ENCODE measurements at regions not wholly inside any gene's neighbourhood (a gene's known extent, or its start where the extent isn't known, plus 50 kb on each side); places are given as distances from the start of the nearest gene placed in this dataset.

DNA sequence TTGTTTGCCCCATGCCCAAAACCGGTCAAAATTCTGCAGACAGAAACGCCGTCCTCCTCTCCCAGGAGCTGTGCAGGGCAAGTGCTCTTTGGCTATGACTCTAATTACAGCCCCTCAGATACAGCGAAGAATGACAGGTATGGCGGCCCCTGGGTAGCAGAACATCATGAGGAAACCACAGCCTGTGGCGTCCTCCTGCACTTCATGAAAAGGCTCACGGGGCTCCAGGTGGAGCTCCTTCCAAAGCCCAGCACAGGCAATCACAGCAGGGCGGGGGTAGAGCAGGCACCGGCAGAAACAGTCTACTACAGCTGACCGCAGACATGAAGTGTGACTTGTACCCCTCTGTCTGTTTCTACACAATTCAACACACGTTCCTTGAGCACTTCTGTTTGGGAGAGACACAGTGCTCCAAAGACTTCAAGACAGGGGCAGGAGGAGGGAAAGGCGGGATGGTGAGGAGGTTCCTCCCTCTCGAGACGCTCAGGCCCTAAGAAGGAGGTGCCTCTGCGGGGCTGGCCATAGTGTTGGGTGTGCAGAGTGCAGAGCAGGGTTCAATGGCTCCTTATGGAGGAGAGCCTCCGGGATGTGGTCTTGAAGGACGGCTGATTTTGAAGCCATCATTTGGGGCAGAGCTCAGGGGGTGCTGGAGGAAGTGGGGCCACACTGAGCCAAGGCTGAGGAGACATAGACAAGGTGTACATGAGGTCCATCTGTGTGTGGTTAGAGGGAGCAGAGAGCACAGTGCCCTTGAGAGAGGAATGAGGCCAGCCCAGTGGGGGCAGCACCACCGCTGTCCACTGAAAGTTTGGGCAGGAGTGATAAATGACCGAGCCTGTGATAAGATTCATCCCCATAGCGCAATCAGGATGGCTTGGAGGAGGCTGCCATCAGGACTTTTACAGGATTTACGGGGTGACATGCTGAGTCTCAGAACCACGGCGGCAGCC lies 468.3 kb downstream of the EIPR1 start:
- no peak overlapping the region for H3K27ac Mint-ChIP-seq
- H3K4me1 Mint-ChIP-seq = no peaks in the 10 kb centered on the region
- H3K27me3 Mint-ChIP-seq (ENCODE audit: low read depth) = peaks cover 22% of the 10 kb centered on the region
- DNase-seq (ENCODE audit: low spot score in 2 of 2, unreplicated experiment in 2 of 2) = no peak
- H3K9me3 Mint-ChIP-seq = no peaks in the 10 kb centered on the region
- TF ChIP-seq, protein P1, sequence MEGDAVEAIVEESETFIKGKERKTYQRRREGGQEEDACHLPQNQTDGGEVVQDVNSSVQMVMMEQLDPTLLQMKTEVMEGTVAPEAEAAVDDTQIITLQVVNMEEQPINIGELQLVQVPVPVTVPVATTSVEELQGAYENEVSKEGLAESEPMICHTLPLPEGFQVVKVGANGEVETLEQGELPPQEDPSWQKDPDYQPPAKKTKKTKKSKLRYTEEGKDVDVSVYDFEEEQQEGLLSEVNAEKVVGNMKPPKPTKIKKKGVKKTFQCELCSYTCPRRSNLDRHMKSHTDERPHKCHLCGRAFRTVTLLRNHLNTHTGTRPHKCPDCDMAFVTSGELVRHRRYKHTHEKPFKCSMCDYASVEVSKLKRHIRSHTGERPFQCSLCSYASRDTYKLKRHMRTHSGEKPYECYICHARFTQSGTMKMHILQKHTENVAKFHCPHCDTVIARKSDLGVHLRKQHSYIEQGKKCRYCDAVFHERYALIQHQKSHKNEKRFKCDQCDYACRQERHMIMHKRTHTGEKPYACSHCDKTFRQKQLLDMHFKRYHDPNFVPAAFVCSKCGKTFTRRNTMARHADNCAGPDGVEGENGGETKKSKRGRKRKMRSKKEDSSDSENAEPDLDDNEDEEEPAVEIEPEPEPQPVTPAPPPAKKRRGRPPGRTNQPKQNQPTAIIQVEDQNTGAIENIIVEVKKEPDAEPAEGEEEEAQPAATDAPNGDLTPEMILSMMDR (IDR thresholded peaks at IDR 0.05; ENCODE audit: unreplicated experiment) = no peak
- no peaks in the 10 kb centered on the region for H3K36me3 Mint-ChIP-seq
- no peak overlapping the region for H3K4me3 Mint-ChIP-seq

DNA sequence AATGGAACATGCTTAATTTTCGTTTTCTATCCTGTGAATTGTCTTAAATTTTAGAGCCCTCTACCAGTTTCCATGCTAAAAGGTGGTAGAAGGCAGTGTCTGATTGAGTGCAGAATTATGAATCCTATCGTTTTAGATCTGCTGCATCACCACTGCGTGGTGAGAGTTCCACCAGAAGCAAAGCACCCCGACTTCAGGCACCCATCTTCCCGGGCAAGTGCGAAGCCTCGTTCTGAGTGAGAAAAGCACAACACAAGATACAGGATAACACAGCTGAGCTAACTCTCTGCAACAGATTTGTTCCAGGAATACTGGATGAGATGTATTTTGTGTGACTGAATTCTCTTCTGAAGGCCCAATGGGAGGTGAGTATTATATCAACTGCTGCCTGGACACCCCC lies 471.5 kb downstream of the EIPR1 start:
- TF ChIP-seq, protein P1 (IDR thresholded peaks at IDR 0.05; ENCODE audit: unreplicated experiment) = no peak
- H3K9me3 Mint-ChIP-seq = no peaks in the 10 kb centered on the region
- H3K4me3 Mint-ChIP-seq = no peak overlapping the region
- no peaks in the 10 kb centered on the region for H3K4me1 Mint-ChIP-seq
- no peak overlapping the region for H3K27ac Mint-ChIP-seq
- peaks cover 30% of the 10 kb centered on the region for H3K27me3 Mint-ChIP-seq (ENCODE audit: low read depth)
- no peaks in the 10 kb centered on the region for H3K36me3 Mint-ChIP-seq
- DNase-seq (ENCODE audit: low spot score in 2 of 2, unreplicated experiment in 2 of 2) = no peak

DNA sequence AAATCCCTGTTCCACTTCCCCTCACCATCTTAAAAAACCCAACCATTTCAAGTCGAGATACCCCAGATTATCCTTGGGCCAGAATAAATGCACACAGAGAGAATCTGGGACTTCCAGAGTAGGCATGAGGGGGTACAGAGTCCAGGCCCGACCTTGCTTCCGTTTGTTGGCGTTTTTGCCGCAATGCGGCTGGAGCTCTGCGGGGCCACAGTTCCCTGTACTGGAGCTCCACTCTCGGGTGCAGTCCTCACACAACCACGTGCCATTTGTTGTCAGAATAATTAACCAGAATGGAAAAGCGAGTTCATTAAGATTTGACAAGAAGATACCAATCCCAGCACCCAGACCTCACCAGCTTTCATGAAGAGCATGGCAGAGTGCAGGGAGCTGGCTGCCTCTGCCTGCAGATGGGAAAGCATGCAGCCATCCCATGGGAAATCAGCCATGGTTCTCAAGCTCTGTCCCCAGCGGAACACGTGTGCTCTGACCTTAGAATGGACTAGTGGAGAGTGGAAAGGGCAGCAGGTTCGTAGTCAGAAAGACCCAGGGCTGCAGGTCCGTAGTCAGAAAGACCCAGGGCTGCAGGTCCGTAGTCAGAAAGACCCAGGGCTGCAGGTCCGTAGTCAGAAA lies 472.8 kb downstream of the EIPR1 start:
- TF ChIP-seq, protein P1 (IDR thresholded peaks at IDR 0.05; ENCODE audit: unreplicated experiment) = no peak
- H3K27me3 Mint-ChIP-seq (ENCODE audit: low read depth) = peaks cover 30% of the 10 kb centered on the region

DNA sequence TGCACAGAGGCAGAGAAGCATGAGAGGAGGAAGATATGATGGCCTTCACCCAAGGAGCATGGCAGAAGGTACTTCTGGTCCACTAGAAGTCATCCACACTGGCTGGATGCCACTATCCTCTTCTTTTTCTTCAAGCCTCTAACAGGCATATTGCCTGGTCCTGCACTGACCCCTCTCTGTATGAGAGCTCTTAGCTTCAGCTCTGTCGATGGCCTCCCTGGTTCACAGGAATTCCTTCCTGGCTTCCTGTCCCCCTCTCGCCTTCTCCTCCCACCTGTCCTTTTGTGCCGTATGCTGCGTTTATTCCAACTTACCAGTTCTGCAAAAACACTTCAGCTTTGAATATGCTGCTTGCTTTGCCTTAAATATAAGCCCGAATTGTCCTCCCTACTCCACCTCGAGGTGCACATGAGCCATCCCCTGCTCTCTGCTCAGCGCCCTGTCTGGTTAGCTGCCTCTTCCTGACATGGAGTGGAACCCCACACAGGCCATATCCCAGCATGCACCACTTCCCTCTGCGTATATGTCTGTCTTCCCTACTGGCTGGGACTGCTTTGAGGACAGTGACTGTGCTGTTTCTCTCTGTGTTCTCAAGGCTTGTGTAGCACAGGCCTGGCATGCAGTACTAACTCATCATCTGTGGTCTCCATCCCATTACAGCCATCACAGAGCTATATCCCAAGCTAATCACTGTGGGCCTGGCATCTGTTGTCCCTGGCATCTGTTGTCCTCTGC lies 474.9 kb downstream of the EIPR1 start:
- H3K27me3 Mint-ChIP-seq (ENCODE audit: low read depth) = peaks cover 20% of the 10 kb centered on the region
- H3K4me3 Mint-ChIP-seq = no peak overlapping the region
- no peak for DNase-seq (ENCODE audit: low spot score in 2 of 2, unreplicated experiment in 2 of 2)
- no peaks in the 10 kb centered on the region for H3K9me3 Mint-ChIP-seq
- H3K36me3 Mint-ChIP-seq = no peaks in the 10 kb centered on the region
- no peaks in the 10 kb centered on the region for H3K4me1 Mint-ChIP-seq
- H3K27ac Mint-ChIP-seq = no peak overlapping the region
- TF ChIP-seq, protein P1 (IDR thresholded peaks at IDR 0.05; ENCODE audit: unreplicated experiment) = no peak

More for the DNA sequence above, 472.8 kb downstream of the EIPR1 start:
- Mint-ChIP-seq H3K4me3 (no peak overlapping the region), H3K27ac (no peak overlapping the region), H3K4me1 (no peaks in the 10 kb centered on the region), H3K9me3 (no peaks in the 10 kb centered on the region), H3K36me3 (no peaks in the 10 kb centered on the region)
- DNase-seq (ENCODE audit: low spot score in 2 of 2, unreplicated experiment in 2 of 2) = no peak

DNA sequence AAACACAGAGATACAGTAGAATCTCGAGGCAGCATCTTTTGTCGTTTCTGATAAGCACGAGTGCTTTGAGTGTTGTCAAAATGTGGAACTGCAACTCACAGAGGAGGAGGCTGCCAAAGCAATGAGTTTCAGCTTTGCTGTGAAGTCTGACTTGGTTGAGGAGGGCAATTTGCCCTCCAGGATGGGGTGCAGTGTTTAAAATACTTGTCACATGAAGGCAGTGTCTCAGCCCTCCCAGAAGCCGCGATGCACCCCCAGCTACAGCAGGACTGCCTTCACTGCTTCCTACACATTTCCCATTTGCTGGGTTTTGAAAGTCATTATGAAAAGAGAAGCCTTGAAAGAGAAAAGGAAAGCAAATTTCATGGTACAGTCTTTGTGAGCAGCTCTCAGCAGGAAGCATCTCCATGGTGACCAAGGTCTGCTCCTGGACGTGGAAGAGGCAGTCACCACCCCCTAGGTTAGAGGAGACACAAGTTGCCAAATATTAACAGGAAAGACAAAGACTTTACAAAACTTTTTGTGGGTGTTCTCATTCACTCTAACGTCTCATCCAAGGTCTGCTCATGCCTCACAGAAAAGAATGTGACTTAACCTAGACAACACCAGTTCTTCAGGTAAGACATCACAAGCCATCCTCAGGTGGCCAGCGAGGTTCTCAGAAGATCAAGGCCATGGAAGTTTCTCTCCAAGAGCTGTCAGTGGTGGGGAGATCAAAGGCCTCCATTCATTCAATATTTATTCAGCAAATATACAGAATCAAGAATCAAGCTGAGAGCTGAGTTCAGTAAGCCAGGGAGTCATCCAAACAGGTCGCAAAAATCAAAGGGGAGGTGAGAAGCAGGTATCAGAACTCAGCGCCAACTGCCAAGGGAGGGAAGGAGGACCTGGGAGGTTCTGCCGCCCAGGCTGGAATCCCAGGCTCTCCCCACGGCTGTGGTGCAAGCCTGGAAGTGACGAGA lies 476.0 kb downstream of the EIPR1 start:
- no peak for DNase-seq (ENCODE audit: low spot score in 2 of 2, unreplicated experiment in 2 of 2)
- Mint-ChIP-seq H3K27me3 (ENCODE audit: low read depth) (peaks cover 14% of the 10 kb centered on the region), H3K4me3 (no peak overlapping the region), H3K36me3 (no peaks in the 10 kb centered on the region), H3K27ac (no peak overlapping the region), H3K9me3 (no peaks in the 10 kb centered on the region), H3K4me1 (no peaks in the 10 kb centered on the region)
- TF ChIP-seq, protein P1 (IDR thresholded peaks at IDR 0.05; ENCODE audit: unreplicated experiment) = no peak

Measured in mesothelial cell of epicardium (in vitro differentiated cells).